ENCODE measurements at regions not wholly inside any gene's neighbourhood (a gene's known extent, or its start where the extent isn't known, plus 50 kb on each side); places are given as distances from the start of the nearest gene placed in this dataset.

DNA sequence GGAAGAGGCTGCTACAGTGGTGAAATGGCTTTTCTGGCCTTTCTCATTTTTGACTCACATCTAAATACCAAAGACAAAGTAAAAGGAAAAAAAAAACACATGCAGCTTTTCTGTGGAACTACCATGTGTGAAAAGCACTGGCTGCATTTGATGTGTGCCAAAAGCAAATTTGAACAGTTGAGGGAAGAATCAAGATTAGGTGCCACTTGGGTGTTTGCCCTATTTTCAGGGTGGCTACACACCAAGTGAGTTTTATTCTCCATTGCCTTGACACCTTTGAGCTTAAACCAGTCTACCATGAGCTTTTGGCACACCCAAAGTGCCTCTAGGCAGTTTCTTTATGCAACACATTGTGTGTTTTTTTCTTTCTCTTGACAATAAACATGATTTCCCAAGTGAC is 423.9 kb downstream of the FAM133A start (continued):
- no peak for TF ChIP-seq SUZ12 (IDR thresholded peaks at IDR 0.05; ENCODE audit: low read length)
- no peak for TF ChIP-seq TAF7 (optimal IDR thresholded peaks at IDR 0.05; ENCODE audit: borderline replicate concordance, low read depth, low read length)
- TF ChIP-seq, protein P1, sequence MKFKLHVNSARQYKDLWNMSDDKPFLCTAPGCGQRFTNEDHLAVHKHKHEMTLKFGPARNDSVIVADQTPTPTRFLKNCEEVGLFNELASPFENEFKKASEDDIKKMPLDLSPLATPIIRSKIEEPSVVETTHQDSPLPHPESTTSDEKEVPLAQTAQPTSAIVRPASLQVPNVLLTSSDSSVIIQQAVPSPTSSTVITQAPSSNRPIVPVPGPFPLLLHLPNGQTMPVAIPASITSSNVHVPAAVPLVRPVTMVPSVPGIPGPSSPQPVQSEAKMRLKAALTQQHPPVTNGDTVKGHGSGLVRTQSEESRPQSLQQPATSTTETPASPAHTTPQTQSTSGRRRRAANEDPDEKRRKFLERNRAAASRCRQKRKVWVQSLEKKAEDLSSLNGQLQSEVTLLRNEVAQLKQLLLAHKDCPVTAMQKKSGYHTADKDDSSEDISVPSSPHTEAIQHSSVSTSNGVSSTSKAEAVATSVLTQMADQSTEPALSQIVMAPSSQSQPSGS (IDR thresholded peaks at IDR 0.05; ENCODE audit: low read length) = no peak

All from H1 (cell line).